Muscle layer of colon (tissue), 2 donors: ENCODE measurements at regions not wholly inside any gene's neighbourhood (a gene's known extent, or its start where the extent isn't known, plus 50 kb on each side); places are given as distances from the start of the nearest gene placed in this dataset.

Experiments
- H3K27ac ChIP-seq: one replicate; pipeline ENCODE4 v1.7.0; 2013; ENCODE audit warnings: low read depth, mild to moderate bottlenecking, low read length, moderate library complexity
- H3K27me3 ChIP-seq, 2 donors: one replicate each; pipeline ENCODE4 v1.7.0; 2013; ENCODE audit warnings: low read length in 2 of 2, mild to moderate bottlenecking in 2 of 2; ENCODE audit not compliant: insufficient read depth in 2 of 2, control insufficient read depth in 1 of 2
- H3K36me3 ChIP-seq: one replicate; pipeline ENCODE4 v1.7.0; 2013; ENCODE audit warnings: mild to moderate bottlenecking, low read length; ENCODE audit not compliant: insufficient read depth
- H3K4me1 ChIP-seq: one replicate; pipeline ENCODE4 v1.7.0; 2013; ENCODE audit warnings: mild to moderate bottlenecking, low read length; ENCODE audit not compliant: insufficient read depth
- H3K4me3 ChIP-seq, 2 donors: one replicate each; pipeline ENCODE4 v1.7.0; 2013; ENCODE audit warnings: low read length in 2 of 2, low read depth in 1 of 2, mild to moderate bottlenecking in 1 of 2, moderate library complexity in 1 of 2
- H3K9ac ChIP-seq: one replicate; pipeline ENCODE4 v1.7.0; 2013; ENCODE audit warnings: low read length
- H3K9me3 ChIP-seq: one replicate; pipeline ENCODE4 v1.7.0; 2013; ENCODE audit warnings: mild to moderate bottlenecking, low read length
- donor health status: abdominal sarcoma.
- donor health status: Adenocarcinoma of cecum.

DNA sequence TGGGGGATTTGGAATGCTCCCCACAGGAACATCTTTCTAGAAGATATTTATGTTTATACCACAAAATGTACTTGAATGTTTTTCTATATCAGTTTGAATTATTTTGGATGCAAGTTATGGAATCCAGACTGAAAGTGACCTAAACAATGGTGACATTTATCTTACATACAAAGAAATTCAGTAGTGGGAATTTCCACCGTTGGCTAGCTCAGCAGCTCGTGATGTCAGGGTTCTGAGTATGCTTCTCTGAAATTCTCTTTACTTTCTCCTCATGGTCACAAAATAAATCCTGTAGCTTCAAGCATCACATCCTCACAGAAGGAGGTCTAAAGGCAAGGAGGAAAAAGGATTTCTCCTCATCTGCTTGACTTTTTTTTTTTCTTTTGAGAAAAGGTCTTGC, 105.3 kb downstream of the AKAIN1 start:
- H3K27me3 ChIP-seq = no peaks in the 10 kb centered on the region
- no peaks in the 10 kb centered on the region for H3K9me3 ChIP-seq
- no peak overlapping the region for H3K27ac ChIP-seq
- H3K4me3 ChIP-seq = no peak overlapping the region
- no peaks in the 10 kb centered on the region for H3K36me3 ChIP-seq
- H3K9ac ChIP-seq = no peak overlapping the region
- no peaks in the 10 kb centered on the region for H3K4me1 ChIP-seq

DNA sequence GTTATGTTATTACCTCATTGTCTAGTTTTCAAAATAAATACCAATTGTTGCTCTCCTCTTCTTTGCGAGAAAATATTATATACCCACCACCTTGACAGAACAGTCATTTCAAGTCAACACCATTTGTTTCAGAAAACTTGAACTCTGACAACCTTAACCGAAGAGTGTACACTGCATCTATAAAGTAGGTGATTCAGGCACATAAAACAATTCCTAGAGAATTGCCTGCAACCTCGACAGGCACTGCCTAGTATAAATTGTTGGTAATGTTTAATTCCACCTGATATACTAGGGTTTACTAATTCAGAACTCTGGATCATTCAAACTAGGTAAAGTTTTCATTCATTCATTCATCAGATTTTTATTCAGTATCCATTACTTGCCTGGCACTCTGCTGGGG, 121.8 kb downstream of the AKAIN1 start:
- no peaks in the 10 kb centered on the region for H3K36me3 ChIP-seq
- H3K4me3 ChIP-seq = no peak overlapping the region
- no peak overlapping the region for H3K27ac ChIP-seq
- no peaks in the 10 kb centered on the region for H3K4me1 ChIP-seq
- no peak overlapping the region for H3K9ac ChIP-seq
- no peaks in the 10 kb centered on the region for H3K27me3 ChIP-seq
- H3K9me3 ChIP-seq = no peaks in the 10 kb centered on the region

DNA sequence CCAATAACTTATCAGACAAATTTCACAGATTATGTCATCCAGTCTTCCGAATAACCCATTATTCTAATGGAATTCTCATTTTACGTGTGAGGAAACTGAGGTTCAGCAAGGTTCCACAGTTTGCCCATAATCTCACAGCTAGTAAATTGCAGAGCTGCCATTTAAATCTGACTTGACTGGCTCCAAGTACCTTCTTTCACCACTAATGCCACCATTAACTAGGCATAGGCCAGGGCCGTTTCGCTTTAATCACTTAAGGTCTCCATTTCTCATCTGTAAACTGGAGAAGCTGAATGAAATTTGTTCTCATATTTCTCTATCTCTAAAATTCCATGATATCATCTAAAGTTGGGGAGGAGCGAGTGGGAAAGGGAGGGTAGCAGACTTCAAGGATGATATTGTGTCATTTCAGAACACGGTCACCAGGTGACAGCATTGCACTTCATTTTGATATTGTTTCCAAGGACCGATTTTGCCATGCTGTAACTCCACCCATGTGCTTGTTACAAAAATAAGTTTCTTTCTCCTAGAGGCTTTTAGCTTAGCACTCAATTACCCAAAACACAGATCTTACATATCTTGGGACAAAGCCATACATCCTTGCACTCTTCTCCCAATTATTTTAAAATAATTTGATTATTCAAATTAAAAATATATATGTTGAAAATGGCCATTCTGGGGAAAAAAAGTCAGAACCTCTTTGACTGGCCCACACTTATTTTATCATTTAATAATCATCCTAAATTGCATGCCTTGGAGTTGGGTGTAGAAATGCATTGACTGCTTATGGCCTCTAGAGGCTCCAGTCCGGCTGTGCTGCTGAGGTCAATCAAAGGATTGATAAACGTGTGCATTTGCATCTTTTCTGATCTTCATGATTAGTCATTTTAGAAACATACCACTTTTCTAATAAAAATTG, 123.8 kb downstream of the AKAIN1 start:
- H3K4me1 ChIP-seq = no peaks in the 10 kb centered on the region
- H3K9ac ChIP-seq = no peak overlapping the region
- H3K9me3 ChIP-seq = no peaks in the 10 kb centered on the region
- H3K27me3 ChIP-seq = no peaks in the 10 kb centered on the region
- H3K36me3 ChIP-seq = no peaks in the 10 kb centered on the region
- H3K4me3 ChIP-seq = no peak overlapping the region
- H3K27ac ChIP-seq = no peak overlapping the region

DNA sequence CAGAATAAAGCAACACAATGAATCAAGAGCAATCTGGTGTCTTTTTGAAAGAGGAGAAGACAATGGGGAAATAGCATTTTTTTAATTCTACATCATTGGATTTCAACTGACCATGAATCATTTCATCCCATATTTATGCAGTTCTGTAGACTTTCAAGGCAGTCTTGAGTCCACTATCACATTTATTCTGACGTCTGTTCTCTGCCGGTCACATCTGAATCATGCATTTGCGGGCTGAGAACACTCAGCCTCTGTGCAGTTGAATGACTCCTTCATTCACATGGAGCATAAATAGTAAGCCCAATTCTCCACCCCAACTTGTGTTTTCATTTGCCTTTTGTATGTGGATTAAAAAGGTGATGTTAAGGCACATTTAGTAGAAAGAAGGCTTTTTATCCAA, 128.2 kb downstream of the AKAIN1 start:
- no peaks in the 10 kb centered on the region for H3K9me3 ChIP-seq
- H3K4me1 ChIP-seq = no peaks in the 10 kb centered on the region

DNA sequence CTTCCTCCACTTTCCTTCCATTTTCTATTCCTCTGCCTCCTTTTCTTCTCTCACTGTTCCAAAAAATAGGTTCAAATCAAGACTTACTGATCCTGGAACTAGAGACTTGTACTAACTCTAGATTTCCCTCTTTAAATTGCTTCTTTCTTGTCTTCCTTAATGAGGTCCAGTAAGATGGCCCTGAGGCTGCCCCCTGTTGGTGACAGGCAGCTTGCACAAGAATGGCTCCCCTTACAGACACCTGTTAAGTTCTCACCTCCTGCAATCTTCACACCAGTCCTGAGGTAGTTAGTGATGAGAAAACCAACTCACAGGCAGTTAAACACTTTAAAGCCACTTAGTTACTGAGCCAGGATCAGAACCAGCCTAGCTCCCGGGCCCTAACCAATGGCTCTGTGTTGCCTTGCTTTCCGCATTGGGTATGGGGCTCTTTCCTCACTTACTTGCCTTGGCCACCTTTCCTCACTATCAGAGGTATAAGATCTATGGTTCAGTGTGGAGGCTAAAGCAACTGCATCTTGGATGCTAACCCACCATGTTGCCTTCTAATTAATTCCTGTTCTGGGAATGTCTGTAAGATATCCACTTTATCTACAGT, 130.6 kb downstream of the AKAIN1 start:
- Histone ChIP-seq H3K4me3 (no peak overlapping the region), H3K9me3 (no peaks in the 10 kb centered on the region), H3K27me3 (no peaks in the 10 kb centered on the region), H3K27ac (no peak overlapping the region), H3K36me3 (no peaks in the 10 kb centered on the region), H3K9ac (no peak overlapping the region), H3K4me1 (no peaks in the 10 kb centered on the region)

More for the DNA sequence above, 128.2 kb downstream of the AKAIN1 start:
- Histone ChIP-seq H3K27ac (no peak overlapping the region), H3K4me3 (no peak overlapping the region), H3K36me3 (no peaks in the 10 kb centered on the region), H3K9ac (no peak overlapping the region), H3K27me3 (no peaks in the 10 kb centered on the region)

DNA sequence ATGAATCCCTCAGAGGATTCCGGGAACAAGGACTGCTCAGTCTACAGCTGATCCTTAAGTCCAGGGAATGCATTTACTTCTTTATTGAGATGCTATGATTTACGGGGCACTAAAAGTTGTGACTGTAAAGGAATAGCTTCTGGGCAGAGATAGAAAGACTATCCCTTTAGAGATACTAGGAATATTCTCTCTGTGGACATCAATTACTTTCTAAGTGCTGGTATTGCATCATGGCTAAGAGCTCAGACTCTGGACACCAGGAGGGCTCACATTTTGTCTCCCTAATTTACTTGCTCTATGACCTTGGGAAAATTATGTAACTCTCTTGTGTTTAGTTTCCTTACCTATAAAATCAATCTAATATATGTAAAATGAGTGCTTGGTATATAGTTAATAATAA, 131.4 kb downstream of the AKAIN1 start:
- Histone ChIP-seq H3K9me3 (no peaks in the 10 kb centered on the region), H3K4me3 (no peak overlapping the region), H3K4me1 (no peaks in the 10 kb centered on the region), H3K27me3 (no peaks in the 10 kb centered on the region), H3K36me3 (no peaks in the 10 kb centered on the region), H3K27ac (no peak overlapping the region), H3K9ac (no peak overlapping the region)

DNA sequence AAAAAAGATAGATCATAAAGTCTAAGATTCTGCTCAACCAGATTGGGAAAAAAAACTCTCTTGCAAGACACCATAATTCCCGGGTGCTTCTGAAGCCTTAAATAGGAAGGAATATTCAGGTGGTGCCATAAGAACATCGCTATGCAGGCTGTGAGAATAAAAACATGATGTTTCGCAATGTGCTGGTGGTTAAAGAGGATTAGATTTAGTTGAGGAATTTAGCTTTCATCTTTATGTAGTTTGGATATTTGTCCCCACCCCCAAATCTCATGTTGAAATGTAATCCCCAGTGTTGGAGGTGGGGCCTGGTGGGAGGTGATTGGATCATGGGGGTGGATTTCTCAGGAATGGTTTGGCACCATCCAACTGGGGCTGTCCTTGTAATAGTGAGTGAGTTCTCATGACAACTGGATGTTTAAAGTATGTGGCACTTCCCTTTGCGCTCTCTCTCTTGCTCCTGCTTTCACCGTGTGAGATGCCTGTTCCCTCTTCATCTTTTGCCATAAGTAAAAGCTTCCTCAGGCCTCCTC, 132.2 kb downstream of the AKAIN1 start:
- H3K27me3 ChIP-seq = no peaks in the 10 kb centered on the region

DNA sequence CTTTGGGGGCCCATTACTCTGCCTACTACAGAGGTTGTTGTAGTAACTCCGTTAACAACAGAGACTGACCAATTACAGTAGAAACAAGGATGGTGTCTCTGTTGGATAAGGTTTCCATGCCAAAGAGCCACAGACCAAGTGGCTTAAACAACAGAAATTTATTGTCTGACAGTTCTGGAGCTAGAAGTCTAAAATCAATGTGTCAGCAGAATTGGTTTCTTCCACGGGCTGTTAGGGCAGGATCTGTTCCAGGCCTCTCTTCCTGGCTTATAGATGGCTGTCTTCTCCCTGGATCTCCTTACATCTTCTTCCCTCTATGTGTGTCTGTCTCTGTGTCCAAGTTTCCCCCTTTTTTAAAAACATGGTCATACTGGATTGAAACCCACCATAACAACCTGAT, 135.3 kb downstream of the AKAIN1 start:
- H3K4me3 ChIP-seq = no peak overlapping the region
- H3K4me1 ChIP-seq = no peaks in the 10 kb centered on the region
- no peaks in the 10 kb centered on the region for H3K36me3 ChIP-seq
- no peaks in the 10 kb centered on the region for H3K9me3 ChIP-seq
- no peak overlapping the region for H3K27ac ChIP-seq
- H3K27me3 ChIP-seq = no peaks in the 10 kb centered on the region
- no peak overlapping the region for H3K9ac ChIP-seq

More for the DNA sequence above, 132.2 kb downstream of the AKAIN1 start:
- no peak overlapping the region for H3K9ac ChIP-seq
- H3K4me3 ChIP-seq = no peak overlapping the region
- no peak overlapping the region for H3K27ac ChIP-seq
- H3K9me3 ChIP-seq = no peaks in the 10 kb centered on the region
- H3K4me1 ChIP-seq = no peaks in the 10 kb centered on the region
- H3K36me3 ChIP-seq = no peaks in the 10 kb centered on the region

DNA sequence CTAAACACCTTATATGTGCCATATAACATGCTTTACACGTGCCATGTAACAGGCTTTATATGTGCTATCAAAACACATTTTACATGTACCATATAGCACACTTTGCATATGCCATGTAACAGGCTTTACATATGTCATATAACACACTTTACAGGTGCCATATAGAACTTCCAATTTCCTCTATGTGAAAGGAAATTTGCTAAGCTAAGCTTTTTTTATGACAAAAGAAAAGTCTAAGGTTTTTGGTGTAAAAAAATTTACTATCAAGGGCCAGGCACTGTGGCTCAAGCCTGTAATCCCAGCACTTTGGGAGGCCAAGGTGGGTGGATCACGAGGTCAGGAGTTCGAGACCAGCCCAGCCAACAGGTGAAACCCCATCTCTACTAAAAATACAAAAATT, 136.5 kb downstream of the AKAIN1 start:
- Histone ChIP-seq H3K27me3 (no peaks in the 10 kb centered on the region), H3K9me3 (no peaks in the 10 kb centered on the region), H3K4me1 (no peaks in the 10 kb centered on the region), H3K4me3 (no peak overlapping the region), H3K9ac (no peak overlapping the region), H3K36me3 (no peaks in the 10 kb centered on the region), H3K27ac (no peak overlapping the region)

DNA sequence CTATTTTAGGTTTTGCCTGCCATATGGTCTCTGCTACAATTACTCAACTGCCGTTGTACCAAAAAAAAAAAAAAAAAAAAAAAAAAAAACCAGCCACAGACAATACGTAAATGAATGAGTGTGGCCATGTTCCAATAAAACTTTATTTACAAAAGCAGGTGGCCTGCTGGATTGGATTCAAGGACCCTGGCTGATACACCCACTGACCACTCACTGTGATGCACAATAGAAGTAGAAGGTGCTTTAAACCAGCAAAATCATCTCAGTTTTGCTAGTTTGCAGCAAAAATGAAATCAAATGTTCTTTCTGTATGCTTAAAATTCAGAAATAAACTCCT, 137.4 kb downstream of the AKAIN1 start:
- Histone ChIP-seq H3K9me3 (no peaks in the 10 kb centered on the region), H3K4me1 (no peaks in the 10 kb centered on the region), H3K36me3 (no peaks in the 10 kb centered on the region), H3K27ac (no peak overlapping the region), H3K4me3 (no peak overlapping the region), H3K9ac (no peak overlapping the region), H3K27me3 (no peaks in the 10 kb centered on the region)

DNA sequence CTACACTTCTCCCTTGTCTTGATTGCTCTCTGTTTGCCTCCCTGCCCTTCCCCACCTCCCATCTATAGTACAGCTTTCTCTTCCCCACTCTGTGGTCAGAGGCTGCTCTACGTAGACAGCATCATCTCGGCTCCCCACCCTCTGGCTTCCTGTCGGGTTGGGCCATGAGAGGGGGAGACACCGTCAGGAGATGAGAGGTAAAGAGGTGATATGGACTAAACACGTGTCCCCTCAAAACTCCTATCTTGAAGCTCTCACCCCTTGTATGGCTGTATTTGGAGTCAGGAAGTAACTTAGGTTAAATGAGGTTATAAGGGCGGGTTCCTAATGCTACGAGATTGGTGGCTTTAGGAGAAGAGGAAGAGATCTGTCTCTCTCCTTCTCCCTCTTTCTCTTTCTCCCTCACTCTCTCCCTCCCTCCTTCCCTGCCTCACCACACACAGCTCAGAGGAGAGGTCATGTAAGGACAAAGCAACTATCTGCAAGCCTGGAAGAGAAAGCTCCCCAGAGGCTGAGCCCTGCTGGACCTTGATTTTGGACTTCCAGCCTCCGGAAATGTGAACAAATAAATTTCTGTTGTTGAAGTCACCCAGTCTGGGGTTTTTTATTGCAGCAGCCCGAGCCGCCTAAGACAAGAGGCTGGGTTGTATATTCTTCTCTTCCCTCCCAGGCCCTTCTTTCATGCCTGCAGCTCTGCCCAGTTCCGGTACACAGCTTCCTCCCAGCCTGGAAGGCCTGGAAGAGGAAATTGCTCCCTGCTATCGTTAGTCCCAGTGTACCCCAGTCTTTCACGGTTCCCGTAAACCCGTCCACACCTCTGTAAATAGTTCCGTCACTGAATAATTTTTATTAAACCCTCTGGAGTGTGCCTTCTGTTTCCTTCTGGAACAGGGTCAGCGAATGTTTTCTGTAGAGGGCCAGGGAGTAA, 138.0 kb downstream of the AKAIN1 start:
- no peaks in the 10 kb centered on the region for H3K27me3 ChIP-seq
- no peak overlapping the region for H3K4me3 ChIP-seq
- no peak overlapping the region for H3K9ac ChIP-seq
- H3K36me3 ChIP-seq = no peaks in the 10 kb centered on the region
- H3K27ac ChIP-seq = no peak overlapping the region
- no peaks in the 10 kb centered on the region for H3K4me1 ChIP-seq
- no peaks in the 10 kb centered on the region for H3K9me3 ChIP-seq
